Retinal pigment epithelial cell (primary cell): ENCODE measurements at regions not wholly inside any gene's neighbourhood (a gene's known extent, or its start where the extent isn't known, plus 50 kb on each side); places are given as distances from the start of the nearest gene placed in this dataset.

Experiments
- DNase-seq: peaks from one replicate; pipeline ENCODE4 v3.0.0-alpha.2; 2010; ENCODE audit warnings: low read depth
- H3K4me3 ChIP-seq: 2 replicates; pipeline ENCODE4 v1.5.1; 2011; ENCODE audit warnings: mild to moderate bottlenecking, low read length, control low read depth, moderate library complexity
- CTCF ChIP-seq: conservative IDR thresholded peaks from 2 replicates; pipeline ENCODE4 v1.5.1; 2011; ENCODE audit warnings: low read depth, low read length, control low read depth, inconsistent platforms

GRCh38 chr10:6734286-6734685 lies 154.2 kb upstream of the PRKCQ start:
- no peak for TF ChIP-seq CTCF
- DNase-seq: no peak
- H3K4me3 ChIP-seq: no peak overlapping the region

DNA sequence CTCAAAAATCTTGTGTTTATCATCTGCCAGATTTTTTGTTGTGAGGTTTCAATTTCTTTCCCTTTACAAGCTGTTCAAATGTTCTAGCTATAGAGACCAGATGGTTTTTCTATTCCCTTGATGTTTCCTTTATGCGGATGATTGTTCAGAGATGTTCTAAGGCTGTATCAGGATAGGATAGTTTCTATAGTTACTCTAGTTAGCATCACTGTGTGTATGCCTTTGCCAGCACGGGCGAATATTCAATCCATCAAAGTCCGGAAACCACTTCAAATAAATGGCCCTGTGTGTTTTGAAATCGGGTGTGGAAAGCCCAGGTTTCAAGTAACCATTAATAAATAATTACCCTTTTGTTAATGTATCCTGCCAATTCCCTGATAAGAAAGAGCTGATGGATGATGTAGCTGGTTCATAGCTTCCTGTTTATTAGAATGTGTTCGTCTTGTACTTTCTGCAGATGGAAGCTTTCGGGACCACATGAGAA lies 149.8 kb upstream of the PRKCQ start:
- no peak overlapping the region for H3K4me3 ChIP-seq
- no peak for DNase-seq
- no peak for TF ChIP-seq CTCF

- no peak for DNase-seq
- TF ChIP-seq CTCF: no peak
- no peak overlapping the region for H3K4me3 ChIP-seq
These were observed 149.1 kb upstream of the PRKCQ start for GRCh38 chr10:6729071-6729774.

GRCh38 chr10:6726924-6727323 lies 146.8 kb upstream of the PRKCQ start:
- no peak overlapping the region for H3K4me3 ChIP-seq
- no peak for DNase-seq
- TF ChIP-seq CTCF: no peak

- no peak overlapping the region for H3K4me3 ChIP-seq
- TF ChIP-seq CTCF: no peak
- DNase-seq: no peak
These were observed 142.5 kb upstream of the PRKCQ start for GRCh38 chr10:6722616-6723004.

GRCh38 chr10:6721964-6722615 lies 142.0 kb upstream of the PRKCQ start:
- peak; percentile 88 for DNase-seq
- H3K4me3 ChIP-seq: no peak overlapping the region
- TF ChIP-seq CTCF: no peak

DNA sequence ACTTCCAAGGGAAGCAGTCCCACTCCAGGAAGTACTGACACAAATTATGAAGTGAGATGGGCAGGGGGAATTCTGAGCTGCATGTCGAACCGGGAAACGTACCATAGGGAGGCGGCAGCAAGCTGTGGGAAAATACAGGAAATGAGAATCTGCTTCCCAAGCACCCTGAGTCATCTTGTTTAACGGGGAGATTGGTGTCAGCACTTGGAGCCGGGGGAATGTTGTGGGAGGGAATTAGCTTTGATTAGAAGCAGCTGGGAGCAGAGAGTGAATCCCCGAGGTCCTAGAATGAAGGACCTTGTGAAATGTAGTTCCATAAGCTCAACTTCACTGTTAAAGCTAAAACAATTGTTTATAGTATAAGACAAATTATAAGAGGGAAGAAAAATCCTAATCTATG lies 141.4 kb upstream of the PRKCQ start:
- peak overlapping the region; percentile 1 for H3K4me3 ChIP-seq
- DNase-seq: peak; percentile 89
- peak; percentile 45 for TF ChIP-seq CTCF
